Inflammatory macrophage (primary cell): ENCODE measurements at regions not wholly inside any gene's neighbourhood (a gene's known extent, or its start where the extent isn't known, plus 50 kb on each side); places are given as distances from the start of the nearest gene placed in this dataset.
"Not testable (repeated sequence)": the region's sequence is repeated elsewhere in the genome, so short reads cannot be mapped to it uniquely, and the experiment has no call there.

Experiments used
- DNase-seq, 2 donors: peaks; one replicate each; pipeline ENCODE4 v3.0.0-alpha.2; 2020 to 2022

- DNase-seq: not testable (repeated sequence)
These were observed 145.1 kb downstream of the AKR1D1 start for GRCh38 chr7:138221388-138221787.

GRCh38 chr7:138223402-138223879 lies 147.2 kb downstream of the AKR1D1 start:
- DNase-seq: no peak

GRCh38 chr7:138226001-138226476 lies 149.8 kb downstream of the AKR1D1 start:
- peak; percentile 28 to 45 for DNase-seq

GRCh38 chr7:138226745-138227279 lies 150.6 kb downstream of the AKR1D1 start:
- DNase-seq: no peak

- no peak for DNase-seq
These were observed 151.9 kb downstream of the AKR1D1 start for GRCh38 chr7:138228119-138228518.

- DNase-seq: no peak
These were observed 152.5 kb downstream of the AKR1D1 start for GRCh38 chr7:138228769-138229168.

GRCh38 chr7:138233189-138233588 lies 156.9 kb downstream of the AKR1D1 start:
- DNase-seq: no peak

GRCh38 chr7:138235207-138235606 lies 158.9 kb downstream of the AKR1D1 start:
- no peak for DNase-seq

- DNase-seq: no peak
These were observed 161.7 kb downstream of the AKR1D1 start for GRCh38 chr7:138237995-138238394.

GRCh38 chr7:138238734-138239659 lies 162.7 kb downstream of the AKR1D1 start:
- peak; percentile 49 to 78 for DNase-seq

- no peak for DNase-seq
These were observed 167.2 kb downstream of the AKR1D1 start for GRCh38 chr7:138243430-138243829.

GRCh38 chr7:138243836-138244235 lies 167.6 kb downstream of the AKR1D1 start:
- DNase-seq: no peak

GRCh38 chr7:138244606-138245005 lies 168.3 kb downstream of the AKR1D1 start:
- DNase-seq: no peak

GRCh38 chr7:138245216-138245615 lies 169.0 kb downstream of the AKR1D1 start:
- DNase-seq: no peak

- peak; percentile 54 to 72 for DNase-seq
These were observed 169.4 kb downstream of the AKR1D1 start for GRCh38 chr7:138245682-138246081.

- DNase-seq: no peak
These were observed 170.2 kb downstream of the AKR1D1 start for GRCh38 chr7:138246428-138246827.

- DNase-seq: no peak
These were observed 170.8 kb downstream of the AKR1D1 start for GRCh38 chr7:138247081-138247480.

GRCh38 chr7:138247568-138248333 lies 171.5 kb downstream of the AKR1D1 start:
- DNase-seq: peak in 1 of 2 donors; percentile 38

GRCh38 chr7:138248609-138249008 lies 172.3 kb downstream of the AKR1D1 start:
- DNase-seq: peak in 1 of 2 donors; percentile 44

- no peak for DNase-seq
These were observed 173.7 kb downstream of the AKR1D1 start for GRCh38 chr7:138249975-138250374.

- not testable (repeated sequence) for DNase-seq
These were observed 176.4 kb downstream of the AKR1D1 start for GRCh38 chr7:138252666-138253065.

- no peak for DNase-seq
These were observed 178.2 kb downstream of the AKR1D1 start for GRCh38 chr7:138254444-138254843.
